ENCODE measurements at regions not wholly inside any gene's neighbourhood (a gene's known extent, or its start where the extent isn't known, plus 50 kb on each side); places are given as distances from the start of the nearest gene placed in this dataset.
"Not testable (repeated sequence)": the region's sequence is repeated elsewhere in the genome, so short reads cannot be mapped to it uniquely, and the experiment has no call there.

DNA sequence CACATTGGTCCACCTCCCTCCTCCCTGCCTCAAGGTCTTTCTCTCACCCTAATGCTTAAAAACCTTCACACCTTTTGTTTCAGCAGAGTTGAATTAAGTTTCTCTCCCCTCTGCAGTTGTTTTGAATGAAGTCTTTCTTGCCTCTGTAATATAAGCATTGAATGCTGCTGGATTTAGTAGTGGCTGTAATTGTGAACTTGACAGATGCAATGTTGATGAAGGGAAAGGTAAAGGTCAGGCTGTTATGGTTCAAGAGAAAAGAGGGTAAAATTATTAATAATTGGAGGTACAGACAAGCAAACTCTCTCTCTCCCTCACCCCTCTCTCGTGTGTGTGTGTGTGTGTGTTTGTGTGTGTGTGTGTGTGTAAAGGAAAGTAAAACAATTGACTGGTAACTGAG, 509.8 kb downstream of the AMY1C start:
- Histone ChIP-seq H3K27ac (ENCODE audit: low read length) (no peak overlapping the region), H3K4me2 (ENCODE audit: insufficient read depth, low read length) (no peak overlapping the region), H2AFZ (ENCODE audit: low read depth, low read length) (no peak overlapping the region), H4K20me1 (ENCODE audit: insufficient read depth, low read length) (no peaks in the 10 kb centered on the region), H3K9me3 (ENCODE audit: insufficient read depth, low read length, severe bottlenecking) (no peaks in the 10 kb centered on the region), H3K9ac (ENCODE audit: low read depth, low read length) (no peak overlapping the region), H3K79me2 (ENCODE audit: insufficient read depth, low read length) (no peaks in the 10 kb centered on the region), H3K4me3 (ENCODE audit: low read depth in 1 of 2, low read length in 2 of 2) (no peak overlapping the region), H3K27me3 (ENCODE audit: insufficient read depth, low read length, poor library complexity) (no peaks in the 10 kb centered on the region), H3K36me3 (ENCODE audit: insufficient read depth, low read length) (no peaks in the 10 kb centered on the region), H3K4me1 (ENCODE audit: insufficient read depth, low read length) (no peaks in the 10 kb centered on the region)
- no peak for ATAC-seq (ENCODE audit: insufficient read depth, low read depth)
- DNase-seq: no peak
- no peak for TF ChIP-seq EZH2 (IDR thresholded peaks at IDR 0.05; ENCODE audit: borderline replicate concordance, low read depth, low read length, severe bottlenecking)
- TF ChIP-seq, protein P1, sequence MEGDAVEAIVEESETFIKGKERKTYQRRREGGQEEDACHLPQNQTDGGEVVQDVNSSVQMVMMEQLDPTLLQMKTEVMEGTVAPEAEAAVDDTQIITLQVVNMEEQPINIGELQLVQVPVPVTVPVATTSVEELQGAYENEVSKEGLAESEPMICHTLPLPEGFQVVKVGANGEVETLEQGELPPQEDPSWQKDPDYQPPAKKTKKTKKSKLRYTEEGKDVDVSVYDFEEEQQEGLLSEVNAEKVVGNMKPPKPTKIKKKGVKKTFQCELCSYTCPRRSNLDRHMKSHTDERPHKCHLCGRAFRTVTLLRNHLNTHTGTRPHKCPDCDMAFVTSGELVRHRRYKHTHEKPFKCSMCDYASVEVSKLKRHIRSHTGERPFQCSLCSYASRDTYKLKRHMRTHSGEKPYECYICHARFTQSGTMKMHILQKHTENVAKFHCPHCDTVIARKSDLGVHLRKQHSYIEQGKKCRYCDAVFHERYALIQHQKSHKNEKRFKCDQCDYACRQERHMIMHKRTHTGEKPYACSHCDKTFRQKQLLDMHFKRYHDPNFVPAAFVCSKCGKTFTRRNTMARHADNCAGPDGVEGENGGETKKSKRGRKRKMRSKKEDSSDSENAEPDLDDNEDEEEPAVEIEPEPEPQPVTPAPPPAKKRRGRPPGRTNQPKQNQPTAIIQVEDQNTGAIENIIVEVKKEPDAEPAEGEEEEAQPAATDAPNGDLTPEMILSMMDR (IDR thresholded peaks at IDR 0.05; ENCODE audit: borderline replicate concordance, extremely low read depth, low read length, poor library complexity, severe bottlenecking): no peak

- not testable (repeated sequence) for DNase-seq; H3K4me1 ChIP-seq (ENCODE audit: insufficient read depth, low read length); H3K9ac ChIP-seq (ENCODE audit: low read depth, low read length); H2AFZ ChIP-seq (ENCODE audit: low read depth, low read length); ATAC-seq (ENCODE audit: insufficient read depth, low read depth); H3K4me2 ChIP-seq (ENCODE audit: insufficient read depth, low read length); H3K9me3 ChIP-seq (ENCODE audit: insufficient read depth, low read length, severe bottlenecking); H3K27me3 ChIP-seq (ENCODE audit: insufficient read depth, low read length, poor library complexity); H3K36me3 ChIP-seq (ENCODE audit: insufficient read depth, low read length); H3K4me3 ChIP-seq (ENCODE audit: low read depth in 1 of 2, low read length in 2 of 2); H3K27ac ChIP-seq (ENCODE audit: low read length); H3K79me2 ChIP-seq (ENCODE audit: insufficient read depth, low read length); H4K20me1 ChIP-seq (ENCODE audit: insufficient read depth, low read length)
Measured at GRCh38 chr1:104263110-104263509, 513.4 kb downstream of the AMY1C start.

- H3K79me2 ChIP-seq (ENCODE audit: insufficient read depth, low read length): no peaks in the 10 kb centered on the region
- ATAC-seq (ENCODE audit: insufficient read depth, low read depth) (no peak), DNase-seq (no peak)
- no peaks in the 10 kb centered on the region for H4K20me1 ChIP-seq (ENCODE audit: insufficient read depth, low read length)
- no peak overlapping the region for H3K9ac ChIP-seq (ENCODE audit: low read depth, low read length)
- H3K4me2 ChIP-seq (ENCODE audit: insufficient read depth, low read length): no peak overlapping the region
- H2AFZ ChIP-seq (ENCODE audit: low read depth, low read length): no peak overlapping the region
- H3K36me3 ChIP-seq (ENCODE audit: insufficient read depth, low read length): no peaks in the 10 kb centered on the region
- H3K27ac ChIP-seq (ENCODE audit: low read length): no peak overlapping the region
- no peak for TF ChIP-seq EZH2 (IDR thresholded peaks at IDR 0.05; ENCODE audit: borderline replicate concordance, low read depth, low read length, severe bottlenecking)
- TF ChIP-seq, protein P1 (IDR thresholded peaks at IDR 0.05; ENCODE audit: borderline replicate concordance, extremely low read depth, low read length, poor library complexity, severe bottlenecking): no peak
- no peaks in the 10 kb centered on the region for H3K4me1 ChIP-seq (ENCODE audit: insufficient read depth, low read length)
- H3K9me3 ChIP-seq (ENCODE audit: insufficient read depth, low read length, severe bottlenecking): no peaks in the 10 kb centered on the region
- H3K27me3 ChIP-seq (ENCODE audit: insufficient read depth, low read length, poor library complexity): no peaks in the 10 kb centered on the region
- H3K4me3 ChIP-seq (ENCODE audit: low read depth in 1 of 2, low read length in 2 of 2): no peak overlapping the region
Measured at GRCh38 chr1:104264521-104264920, 514.8 kb downstream of the AMY1C start.

DNA sequence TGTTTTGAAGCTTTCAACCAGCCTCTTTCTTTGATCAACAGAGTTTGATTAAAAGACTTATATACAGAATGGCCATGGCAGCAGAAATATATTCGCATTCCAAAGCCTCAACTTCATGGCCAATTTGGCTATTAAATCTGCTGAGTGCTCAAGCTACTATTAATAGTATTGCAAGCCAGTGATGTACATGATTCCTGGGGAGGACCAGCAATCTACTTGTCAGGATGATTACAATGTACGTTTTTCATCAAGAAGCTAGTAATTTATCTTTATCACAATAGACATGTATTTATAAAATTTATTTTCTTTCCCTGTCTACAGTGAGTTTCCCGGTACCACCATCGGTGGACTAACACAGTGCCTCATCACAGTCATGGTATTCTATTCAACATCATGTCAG, 515.5 kb downstream of the AMY1C start:
- H3K79me2 ChIP-seq (ENCODE audit: insufficient read depth, low read length): no peaks in the 10 kb centered on the region
- no peak for TF ChIP-seq EZH2 (IDR thresholded peaks at IDR 0.05; ENCODE audit: borderline replicate concordance, low read depth, low read length, severe bottlenecking)
- TF ChIP-seq, protein P1 (IDR thresholded peaks at IDR 0.05; ENCODE audit: borderline replicate concordance, extremely low read depth, low read length, poor library complexity, severe bottlenecking): no peak
- no peak overlapping the region for H3K4me3 ChIP-seq (ENCODE audit: low read depth in 1 of 2, low read length in 2 of 2)
- ATAC-seq (ENCODE audit: insufficient read depth, low read depth) (no peak), DNase-seq (no peak)
- H3K4me2 ChIP-seq (ENCODE audit: insufficient read depth, low read length): no peak overlapping the region
- H3K9me3 ChIP-seq (ENCODE audit: insufficient read depth, low read length, severe bottlenecking): no peaks in the 10 kb centered on the region
- no peak overlapping the region for H3K9ac ChIP-seq (ENCODE audit: low read depth, low read length)
- H3K27ac ChIP-seq (ENCODE audit: low read length): no peak overlapping the region
- no peaks in the 10 kb centered on the region for H3K27me3 ChIP-seq (ENCODE audit: insufficient read depth, low read length, poor library complexity)
- no peaks in the 10 kb centered on the region for H3K4me1 ChIP-seq (ENCODE audit: insufficient read depth, low read length)
- H2AFZ ChIP-seq (ENCODE audit: low read depth, low read length): no peak overlapping the region
- H3K36me3 ChIP-seq (ENCODE audit: insufficient read depth, low read length): no peaks in the 10 kb centered on the region
- H4K20me1 ChIP-seq (ENCODE audit: insufficient read depth, low read length): no peaks in the 10 kb centered on the region
